OCI-LY1 (cell line): ENCODE measurements at regions not wholly inside any gene's neighbourhood (a gene's known extent, or its start where the extent isn't known, plus 50 kb on each side); places are given as distances from the start of the nearest gene placed in this dataset.

Source experiments
- H2AFZ ChIP-seq: fragments of 200-600 bp; sonication (generic), shearing (Covaris generic); 2 replicates; pipeline ENCODE4 v1.6.0; 2014; ENCODE audit warnings: antibody characterized with exemption, mild to moderate bottlenecking, low read length
- H3F3A ChIP-seq: fragments of 200-600 bp; sonication (generic), shearing (Covaris generic); 2 replicates; pipeline ENCODE4 v1.6.0; 2014; ENCODE audit warnings: mild to moderate bottlenecking, antibody characterized with exemption, low read length, moderate library complexity; ENCODE audit not compliant: insufficient read depth
- H3K27ac ChIP-seq: fragments of 200-600 bp; sonication (generic); 2 replicates; pipeline ENCODE4 v1.5.1; 2014; ENCODE audit warnings: low read length, mixed run types, mild to moderate bottlenecking, low read depth; ENCODE audit not compliant: poor library complexity, severe bottlenecking
- H3K27me3 ChIP-seq: fragments of 200-600 bp; sonication (generic); 2 replicates; pipeline ENCODE4 v1.6.0; 2014; ENCODE audit warnings: antibody characterized with exemption, mild to moderate bottlenecking, low read length, moderate library complexity; ENCODE audit not compliant: insufficient read depth
- H3K36me3 ChIP-seq: fragments of 200-600 bp; sonication (generic); 2 replicates; pipeline ENCODE4 v1.6.1; 2014; ENCODE audit warnings: mild to moderate bottlenecking, antibody characterized with exemption, low read length, moderate library complexity, mixed read lengths; ENCODE audit not compliant: insufficient read depth
- H3K4me1 ChIP-seq: fragments of 200-600 bp; sonication (generic); 2 replicates; pipeline ENCODE4 v1.5.1; 2014; ENCODE audit warnings: mild to moderate bottlenecking, low read length, moderate library complexity; ENCODE audit not compliant: insufficient read depth, severe bottlenecking
- H3K4me2 ChIP-seq: fragments of 200-600 bp; sonication (generic), shearing (Covaris generic); 2 replicates; pipeline ENCODE4 v1.6.1; 2014; ENCODE audit warnings: low read length
- H3K4me3 ChIP-seq: fragments of 200-600 bp; sonication (generic); 2 replicates; pipeline ENCODE4 v1.5.1; 2014; ENCODE audit warnings: low read length, low read depth, mild to moderate bottlenecking, mixed read lengths; ENCODE audit not compliant: poor library complexity, severe bottlenecking
- H3K79me2 ChIP-seq: fragments of 200-600 bp; shearing (Covaris generic); 2 replicates; pipeline ENCODE4 v1.6.1; 2016; ENCODE audit warnings: mixed run types, low read length, mixed read lengths; ENCODE audit not compliant: insufficient read depth
- H3K9ac ChIP-seq: fragments of 200-600 bp; sonication (generic), shearing (Covaris generic); 2 replicates; pipeline ENCODE4 v1.6.1; 2014; ENCODE audit warnings: mild to moderate bottlenecking, low read length, mixed read lengths
- H3K9me2 ChIP-seq: fragments of 200-600 bp; sonication (generic), shearing (Covaris generic); 2 replicates; pipeline ENCODE4 v1.6.1; 2014; ENCODE audit warnings: low read depth, mild to moderate bottlenecking, low read length, mixed read lengths
- H3K9me3 ChIP-seq: fragments of 200-600 bp; shearing (Covaris generic); 2 replicates; pipeline ENCODE4 v1.6.1; 2014; ENCODE audit warnings: low read length, mixed read lengths
- H4K20me1 ChIP-seq: fragments of 200-600 bp; sonication (generic), shearing (Covaris generic); 2 replicates; pipeline ENCODE4 v1.6.0; 2016; ENCODE audit warnings: mild to moderate bottlenecking, low read length; ENCODE audit not compliant: insufficient read depth
- CTCF ChIP-seq: fragments of 200-600 bp; sonication (generic), shearing (Covaris generic); IDR thresholded peaks from 2 replicates; pipeline ENCODE4 v1.5.1; 2017; ENCODE audit warnings: mild to moderate bottlenecking, antibody characterized with exemption, low read length, moderate library complexity, mixed read lengths
- EZH2 ChIP-seq: fragments of 200-600 bp; sonication (generic), shearing (Covaris generic); IDR thresholded peaks from 2 replicates; pipeline ENCODE4 v1.8.0; 2017; ENCODE audit warnings: borderline replicate concordance, mixed run types, mild to moderate bottlenecking, antibody characterized with exemption, low read length, moderate library complexity, mixed read lengths

GRCh38 chr13:88883741-88884140, 1212.6 kb downstream of the SLITRK5 start:
- H3K79me2 ChIP-seq = no peaks in the 10 kb centered on the region
- no peaks in the 10 kb centered on the region for H3F3A ChIP-seq
- TF ChIP-seq CTCF (no peak), EZH2 (no peak)
- no peak overlapping the region for H3K9ac ChIP-seq
- no peaks in the 10 kb centered on the region for H3K4me1 ChIP-seq
- no peak overlapping the region for H3K27ac ChIP-seq
- no peaks in the 10 kb centered on the region for H4K20me1 ChIP-seq
- H3K9me3 ChIP-seq = no peaks in the 10 kb centered on the region
- no peaks in the 10 kb centered on the region for H3K36me3 ChIP-seq
- H2AFZ ChIP-seq = no peak overlapping the region
- no peak overlapping the region for H3K4me3 ChIP-seq
- H3K4me2 ChIP-seq = no peak overlapping the region
- no peaks in the 10 kb centered on the region for H3K27me3 ChIP-seq
- no peaks in the 10 kb centered on the region for H3K9me2 ChIP-seq

GRCh38 chr13:88887045-88887662, 1216.0 kb downstream of the SLITRK5 start:
- H3K4me2 ChIP-seq = no peak overlapping the region
- H3K9me3 ChIP-seq = no peaks in the 10 kb centered on the region
- no peaks in the 10 kb centered on the region for H4K20me1 ChIP-seq
- H3K27ac ChIP-seq = no peak overlapping the region
- H3F3A ChIP-seq = no peaks in the 10 kb centered on the region
- no peaks in the 10 kb centered on the region for H3K27me3 ChIP-seq
- H3K79me2 ChIP-seq = no peaks in the 10 kb centered on the region
- no peak overlapping the region for H3K4me3 ChIP-seq
- H3K9me2 ChIP-seq = no peaks in the 10 kb centered on the region
- no peaks in the 10 kb centered on the region for H3K4me1 ChIP-seq
- H3K36me3 ChIP-seq = no peaks in the 10 kb centered on the region
- no peak for TF ChIP-seq EZH2
- TF ChIP-seq CTCF = peak; percentile 29; the same call in 1 of the 2 replicates
- H2AFZ ChIP-seq = no peak overlapping the region
- no peak overlapping the region for H3K9ac ChIP-seq

- Histone ChIP-seq H3K4me3 (no peak overlapping the region), H3K9me2 (no peaks in the 10 kb centered on the region), H3K9ac (no peak overlapping the region), H3F3A (no peaks in the 10 kb centered on the region), H3K27ac (no peak overlapping the region), H3K9me3 (no peaks in the 10 kb centered on the region), H3K4me2 (no peak overlapping the region), H3K36me3 (no peaks in the 10 kb centered on the region), H3K79me2 (no peaks in the 10 kb centered on the region), H4K20me1 (no peaks in the 10 kb centered on the region), H3K27me3 (no peaks in the 10 kb centered on the region), H3K4me1 (no peaks in the 10 kb centered on the region), H2AFZ (no peak overlapping the region)
- TF ChIP-seq EZH2 = no peak
- no peak for TF ChIP-seq CTCF
These were observed 1224.2 kb downstream of the SLITRK5 start for GRCh38 chr13:88895261-88895941.
